Esophagus muscularis mucosa (tissue), 4 donors: ENCODE measurements at regions not wholly inside any gene's neighbourhood (a gene's known extent, or its start where the extent isn't known, plus 50 kb on each side); places are given as distances from the start of the nearest gene placed in this dataset.

Experiments
- CTCF ChIP-seq, 3 experiments: fragments of 200-600 bp in 2 of 3; fragments of 450-650 bp in 1 of 3; sonication (generic) in 2 of 3; IDR thresholded peaks; one replicate each; pipeline ENCODE4 v1.5.1; 2017 to 2019; ENCODE audit warnings: antibody characterized with exemption in 3 of 3, mild to moderate bottlenecking in 2 of 3, moderate library complexity in 1 of 3
- EP300 ChIP-seq: sonication (generic); formaldehyde crosslinking; IDR thresholded peaks from one replicate; pipeline ENCODE4 v1.6.1; 2017; ENCODE audit warnings: antibody characterized with exemption
- POLR2A ChIP-seq: fragments of 450-650 bp; IDR thresholded peaks from one replicate; pipeline ENCODE4 v1.6.1; 2017; ENCODE audit warnings: antibody characterized with exemption, moderate library complexity, mild to moderate bottlenecking, low read depth

DNA sequence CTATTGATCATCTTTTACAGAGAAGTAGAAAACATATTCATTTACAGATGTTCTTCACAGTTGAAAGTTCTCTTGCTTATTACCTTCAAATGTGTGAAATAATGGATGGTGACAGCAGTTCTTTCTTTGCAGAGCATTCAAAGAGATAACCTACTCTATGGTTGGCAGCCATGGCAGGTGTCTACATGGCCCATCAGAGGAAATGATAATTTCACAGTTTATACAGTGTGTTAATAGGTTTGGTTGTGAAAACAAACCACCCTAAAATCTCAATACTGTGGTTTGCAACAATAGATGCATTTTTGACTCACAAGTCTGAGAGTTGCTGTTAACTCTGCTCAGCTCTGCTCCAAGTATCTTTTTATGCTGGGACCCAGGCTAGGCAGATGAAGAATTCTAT is 241.2 kb upstream of the SAMSN1 start:
- no peak for TF ChIP-seq CTCF (IDR thresholded peaks at IDR 0.05)
- TF ChIP-seq EP300: no peak
- TF ChIP-seq POLR2A: no peak
